HG02973 (cell line): ENCODE measurements at regions not wholly inside any gene's neighbourhood (a gene's known extent, or its start where the extent isn't known, plus 50 kb on each side); places are given as distances from the start of the nearest gene placed in this dataset.

Source experiments
- ATAC-seq: cut with Tn5 transposase; IDR thresholded peaks from one replicate; pipeline ENCODE4 v1.9.1; 2021; ENCODE audit warnings: moderate library complexity; ENCODE audit not compliant: unreplicated experiment

DNA sequence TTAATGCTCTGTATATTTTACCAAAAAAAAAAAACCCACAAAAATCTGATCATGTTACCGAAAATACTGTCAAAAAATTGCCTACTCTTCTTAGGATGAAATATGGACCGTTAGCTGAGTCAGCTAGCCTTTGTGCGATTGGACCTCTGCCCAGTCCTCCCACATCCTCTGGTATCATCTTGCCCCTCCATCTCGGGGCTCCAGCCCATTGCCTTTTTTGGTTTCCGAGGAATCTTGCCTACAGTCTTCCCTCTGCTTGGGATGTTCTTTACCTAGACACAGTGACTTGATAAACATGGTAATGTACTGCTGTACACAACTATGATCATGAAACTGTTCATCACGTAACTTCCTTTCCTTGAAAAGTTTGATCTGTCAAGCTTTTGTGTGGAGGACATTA is 371.4 kb downstream of the SV2B start:
- no peak for ATAC-seq

DNA sequence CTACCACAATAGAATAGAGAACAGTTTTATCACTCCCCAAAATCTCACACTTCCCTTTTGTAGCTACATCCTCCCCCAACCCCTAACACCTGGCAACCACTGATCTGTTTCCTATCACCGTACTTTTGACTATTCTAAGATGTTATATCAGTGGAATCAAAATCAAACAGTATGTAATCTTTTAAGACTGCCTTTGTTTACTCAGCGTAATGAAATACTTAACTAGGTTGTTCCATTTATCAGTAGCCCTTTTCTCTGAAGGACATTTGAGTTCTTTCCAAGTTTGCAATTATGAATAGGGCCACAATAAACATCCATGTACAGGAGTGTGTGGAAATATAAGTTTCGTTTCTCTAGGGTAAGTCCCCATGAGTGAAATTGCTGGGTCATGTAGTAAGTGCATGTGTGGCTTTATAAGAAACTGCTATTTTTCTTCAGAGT is 372.3 kb downstream of the SV2B start:
- no peak for ATAC-seq

DNA sequence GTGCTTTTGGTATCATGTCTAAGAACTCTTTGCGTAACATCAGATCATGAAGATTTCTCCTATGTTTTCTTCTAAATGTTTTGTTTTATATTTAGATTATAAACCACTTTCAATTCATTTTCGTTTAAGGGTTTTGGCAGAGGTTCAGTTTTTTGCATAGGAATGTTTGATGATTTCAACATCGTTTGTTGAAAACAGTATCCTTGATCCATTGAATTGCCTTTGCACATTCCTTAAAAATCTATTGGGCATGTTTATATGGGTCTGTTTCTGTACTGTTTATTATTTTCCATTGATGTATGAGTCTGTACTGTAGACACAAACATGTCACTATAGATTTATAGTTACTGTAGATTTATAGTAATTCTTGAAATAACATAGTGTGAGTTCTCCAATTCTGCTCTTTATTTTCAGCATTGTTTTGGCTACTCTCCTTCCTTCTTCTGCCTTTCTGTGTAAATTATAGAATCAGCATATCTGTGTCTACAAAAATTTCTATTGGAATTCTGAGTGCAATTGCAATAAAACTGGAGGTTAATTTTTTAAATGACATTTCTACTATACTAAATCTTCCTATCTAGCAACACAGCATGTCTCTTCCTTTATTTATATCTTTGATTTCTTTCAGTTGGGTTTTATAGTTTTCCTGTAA is 374.0 kb downstream of the SV2B start:
- ATAC-seq = no peak

DNA sequence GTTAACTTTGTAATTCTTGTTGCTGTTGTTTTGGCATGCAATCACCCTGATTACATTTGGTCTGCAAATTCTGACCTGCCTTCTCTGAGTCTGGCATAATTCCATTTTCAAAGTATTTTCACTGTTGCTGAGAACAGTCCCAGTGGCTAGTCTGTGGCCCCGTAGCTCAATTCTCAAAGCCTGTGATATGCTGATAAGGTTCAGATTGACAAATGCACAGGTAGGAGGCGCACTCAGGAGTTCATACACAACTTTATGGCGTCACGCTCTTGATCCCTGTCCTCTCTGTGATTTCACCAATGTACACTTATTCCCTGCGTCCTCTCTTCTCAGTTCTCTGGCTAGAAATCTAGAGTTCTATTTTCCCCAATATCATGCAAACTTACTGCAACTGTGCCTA is 376.6 kb upstream of the SLCO3A1 start:
- no peak for ATAC-seq

DNA sequence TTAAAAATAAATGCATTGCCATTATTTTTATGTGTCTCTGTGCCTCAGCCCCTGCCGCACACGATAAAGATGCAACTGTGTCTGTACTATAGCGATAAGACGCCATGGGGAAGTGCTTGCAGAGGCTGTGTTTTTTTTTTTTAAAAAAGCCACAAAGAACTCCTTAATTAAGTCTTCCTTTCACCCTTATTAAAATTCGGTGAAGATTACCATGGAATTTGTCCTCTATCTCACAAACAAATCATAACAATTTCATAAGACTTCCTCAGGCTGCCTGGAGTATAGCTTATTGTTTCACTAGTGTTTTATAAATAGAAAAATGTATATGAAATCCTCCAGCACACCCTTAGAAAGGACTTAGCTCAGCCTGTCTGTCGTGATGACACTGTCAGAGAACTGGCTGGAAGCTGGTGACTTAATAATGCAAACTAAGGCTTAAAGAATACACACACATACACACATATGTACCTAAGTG is 374.8 kb upstream of the SLCO3A1 start:
- no peak for ATAC-seq

DNA sequence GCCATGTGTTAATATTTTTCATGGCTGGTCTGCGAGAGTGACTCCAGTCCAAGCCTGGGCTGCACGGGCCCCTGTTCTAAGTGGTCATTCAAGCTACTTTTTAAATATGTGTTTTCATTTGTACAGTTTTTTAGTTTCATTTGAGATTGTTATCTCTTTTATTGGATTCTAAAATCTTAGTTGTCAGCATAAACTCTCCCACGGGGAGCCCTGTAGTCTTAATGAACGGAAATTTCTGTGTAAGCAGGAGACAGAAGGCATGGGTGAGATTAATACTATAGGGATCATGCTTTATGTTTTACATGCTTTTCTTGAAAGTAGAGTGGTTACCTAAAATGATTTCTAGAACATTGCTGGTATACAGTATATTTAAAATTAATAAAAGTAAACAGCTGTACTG is 373.1 kb upstream of the SLCO3A1 start:
- ATAC-seq = no peak

DNA sequence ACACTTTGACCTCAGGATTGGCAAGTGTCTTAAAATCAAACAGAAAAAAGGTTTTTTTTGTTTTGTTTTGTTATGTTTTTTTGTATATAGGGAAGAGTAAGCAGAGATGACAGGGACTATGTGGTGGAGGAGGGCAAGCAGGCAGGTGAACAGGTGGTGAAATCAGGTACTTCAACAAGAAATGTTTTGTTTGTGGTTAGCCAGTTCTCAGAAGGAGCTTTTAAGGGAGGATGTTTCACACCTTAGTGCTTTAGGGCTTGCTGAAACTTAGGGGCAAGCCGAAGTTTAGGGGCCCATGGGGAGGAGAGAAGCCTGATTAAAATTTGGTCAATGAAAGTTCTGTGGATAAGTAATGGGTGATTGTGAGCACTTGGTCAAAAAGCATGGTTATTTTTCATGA is 370.7 kb upstream of the SLCO3A1 start:
- no peak for ATAC-seq

DNA sequence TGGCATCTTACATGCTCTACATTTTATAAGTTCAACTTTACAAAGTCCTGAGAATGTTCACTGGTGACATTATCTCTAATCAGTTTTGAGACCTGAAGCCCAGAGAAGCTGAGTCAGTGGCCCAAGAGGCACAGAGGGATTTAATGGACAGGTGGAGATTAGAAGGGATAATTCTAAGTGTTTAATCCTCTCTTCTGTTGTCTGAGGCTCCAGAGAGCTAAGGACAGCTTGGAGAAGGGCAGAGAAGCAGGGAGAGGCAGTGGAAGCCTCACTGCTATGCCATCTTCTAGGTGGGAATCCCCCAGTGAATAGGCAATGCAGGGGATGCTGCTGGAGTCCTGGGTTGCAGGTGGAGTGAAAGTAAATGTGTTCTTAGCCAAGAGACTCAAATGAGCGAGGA is 369.4 kb upstream of the SLCO3A1 start:
- no peak for ATAC-seq

DNA sequence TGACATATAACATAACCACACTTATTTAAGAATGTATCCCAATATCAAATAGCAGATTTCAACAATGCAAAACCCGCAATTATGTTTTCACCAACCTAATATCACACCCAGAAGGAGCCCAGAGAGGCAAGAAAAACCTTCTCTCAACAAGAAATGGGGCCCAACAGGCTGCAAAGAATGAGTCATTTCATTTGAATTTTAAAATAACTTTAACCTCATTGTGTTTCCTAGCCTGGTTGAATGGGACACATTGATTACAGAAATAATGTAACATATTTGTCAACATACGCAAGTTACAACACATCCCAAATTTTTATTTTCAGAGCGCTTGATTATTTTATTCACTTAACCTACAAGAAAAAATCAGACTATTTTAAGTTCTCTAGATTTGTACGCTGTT is 365.1 kb upstream of the SLCO3A1 start:
- no peak for ATAC-seq

DNA sequence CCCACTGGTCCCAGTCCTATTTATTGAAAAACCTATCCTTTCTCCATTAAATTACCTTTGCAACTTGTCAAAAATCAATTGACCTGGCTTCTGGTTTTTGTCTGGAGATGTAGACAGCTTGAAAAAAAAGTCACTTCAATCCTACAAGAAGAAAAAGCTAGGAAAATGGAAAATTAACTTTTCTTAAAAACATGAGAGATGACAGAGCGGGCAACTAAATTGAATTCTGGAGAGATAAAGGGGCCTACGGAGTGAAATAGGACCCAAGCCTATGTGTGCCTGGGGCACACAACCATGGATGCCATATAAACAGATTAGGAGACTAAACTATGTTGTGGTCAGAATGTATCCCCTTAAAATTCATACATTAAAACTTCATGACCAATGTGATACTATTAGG is 363.3 kb upstream of the SLCO3A1 start:
- ATAC-seq = no peak

DNA sequence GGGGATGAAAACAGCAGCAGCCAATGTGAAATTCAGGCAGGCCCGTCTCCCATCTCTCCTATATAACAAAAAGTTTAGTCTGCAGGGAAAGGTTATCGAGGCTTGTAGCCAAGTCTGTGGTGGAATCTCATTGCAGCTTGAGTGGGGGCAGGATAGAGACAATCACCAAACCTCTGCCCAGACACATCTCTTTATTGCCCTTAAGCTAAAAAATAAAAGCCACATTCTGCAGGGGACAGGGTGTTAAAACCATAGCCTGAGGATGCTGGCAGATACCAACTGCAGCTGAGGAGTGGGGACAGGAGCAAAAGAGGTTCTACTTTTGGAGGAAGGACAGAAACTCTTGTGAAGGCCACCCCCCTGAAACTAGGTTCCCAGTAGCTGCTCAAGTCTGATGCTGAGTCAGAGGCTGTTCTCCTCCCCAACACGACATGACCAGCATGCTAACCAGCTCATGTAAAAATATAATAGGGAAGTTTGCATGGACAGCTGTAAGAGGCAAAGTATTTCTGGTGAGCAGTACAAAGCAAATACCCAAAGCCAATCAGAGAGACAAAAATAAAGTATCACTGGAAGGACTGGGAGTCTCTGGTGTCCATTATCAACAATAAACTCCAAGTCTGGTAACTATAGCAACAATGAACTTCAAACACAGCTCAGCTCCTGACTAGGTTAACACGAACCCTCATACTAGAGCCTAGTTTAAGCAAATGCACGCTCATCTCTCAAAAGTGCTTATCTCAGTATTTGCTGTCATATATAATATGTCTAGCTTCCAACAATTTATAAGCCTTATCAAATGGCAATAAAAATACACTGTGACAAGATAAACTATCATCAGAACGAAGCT is 362.2 kb upstream of the SLCO3A1 start:
- no peak for ATAC-seq

DNA sequence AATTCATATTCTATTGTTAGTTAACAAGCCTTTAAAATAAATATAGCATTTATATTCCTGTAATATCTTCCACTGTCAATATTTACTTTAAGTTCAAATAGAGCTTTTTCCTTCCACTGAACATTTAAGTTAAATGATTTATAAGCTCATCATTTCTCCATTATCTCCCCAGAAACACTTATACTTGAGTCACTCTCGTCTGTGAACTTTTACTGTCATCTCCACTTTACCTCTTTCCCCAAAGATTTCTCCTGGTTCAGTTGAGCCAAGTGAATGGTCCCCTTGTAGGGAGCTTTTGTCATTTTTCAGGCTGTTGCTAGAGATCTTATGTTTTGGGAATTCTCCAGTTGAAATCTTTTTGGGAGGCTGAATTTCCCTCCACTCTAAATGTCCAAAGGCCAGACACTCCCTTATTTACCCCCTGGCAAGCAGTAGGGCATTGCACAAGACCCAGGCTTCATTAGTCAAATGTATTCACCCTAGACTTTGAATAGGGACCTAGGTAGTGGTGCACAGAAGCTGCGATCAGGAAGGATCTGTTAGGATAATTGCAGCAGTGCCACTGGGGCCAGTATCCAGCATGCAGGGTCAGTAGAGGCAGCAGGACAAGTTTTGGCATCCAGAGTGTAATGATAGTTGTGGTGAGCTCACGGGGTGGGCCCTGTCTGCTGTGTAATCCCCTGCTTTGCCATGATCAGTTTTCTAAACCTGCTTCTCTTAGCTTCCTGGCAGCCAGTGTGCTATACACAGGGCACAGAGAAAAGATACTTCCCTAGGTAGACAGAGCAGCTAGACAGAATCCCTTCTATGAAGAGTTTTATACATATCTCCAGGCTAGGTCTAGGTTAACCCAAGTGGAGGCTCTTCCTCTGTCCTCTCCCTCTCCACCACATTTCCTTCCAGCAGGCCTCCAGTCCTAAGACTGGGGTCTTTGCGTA is 356.5 kb upstream of the SLCO3A1 start:
- ATAC-seq = no peak

DNA sequence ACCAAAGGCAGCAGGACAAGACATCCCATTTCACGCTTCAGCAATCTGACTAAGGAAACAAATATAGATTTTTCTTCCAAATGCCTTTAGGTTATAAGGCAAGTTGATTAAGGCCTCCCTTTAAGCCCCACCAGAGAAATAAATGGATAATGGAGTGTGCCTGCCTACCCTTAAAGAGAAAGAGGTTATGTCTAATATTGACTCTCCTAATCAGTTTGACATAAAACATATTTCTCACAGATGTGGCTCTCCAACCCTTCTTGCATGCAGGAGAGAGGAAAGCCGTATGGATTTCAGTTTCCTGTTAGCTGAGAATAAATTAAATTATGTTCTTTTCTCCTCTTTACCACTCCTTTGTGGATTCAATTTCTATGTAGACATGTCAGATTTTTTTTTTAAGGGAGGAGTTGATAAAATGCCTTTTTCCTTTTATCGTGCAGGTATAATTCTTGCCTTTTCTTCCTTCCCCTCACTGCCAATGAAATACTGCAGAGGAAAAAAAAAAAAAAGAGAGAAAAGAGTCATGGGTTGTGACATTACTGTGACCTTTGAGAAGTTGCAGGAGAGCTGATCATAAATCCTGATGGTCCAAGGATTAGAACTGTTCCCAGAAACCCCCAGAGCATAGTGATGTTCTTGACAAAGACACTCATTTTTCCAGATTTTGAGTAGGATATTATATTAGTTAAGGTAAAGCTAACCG is 355.3 kb upstream of the SLCO3A1 start:
- ATAC-seq = no peak

DNA sequence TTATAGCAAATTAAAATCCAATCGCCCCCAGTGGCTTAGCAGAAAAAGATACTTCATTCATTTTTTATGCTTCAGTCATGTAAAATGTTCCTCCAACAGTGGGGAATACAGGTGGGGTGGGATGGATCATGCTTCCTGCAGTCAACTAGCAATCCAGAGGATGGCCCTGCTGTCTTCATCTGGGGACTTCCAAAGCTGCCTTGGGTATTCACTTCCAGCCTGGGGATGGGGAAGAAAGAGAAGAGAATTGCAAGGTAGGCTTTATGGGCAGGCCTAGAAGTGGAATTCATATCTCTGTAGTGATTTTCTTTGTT is 354.8 kb upstream of the SLCO3A1 start:
- ATAC-seq = no peak

DNA sequence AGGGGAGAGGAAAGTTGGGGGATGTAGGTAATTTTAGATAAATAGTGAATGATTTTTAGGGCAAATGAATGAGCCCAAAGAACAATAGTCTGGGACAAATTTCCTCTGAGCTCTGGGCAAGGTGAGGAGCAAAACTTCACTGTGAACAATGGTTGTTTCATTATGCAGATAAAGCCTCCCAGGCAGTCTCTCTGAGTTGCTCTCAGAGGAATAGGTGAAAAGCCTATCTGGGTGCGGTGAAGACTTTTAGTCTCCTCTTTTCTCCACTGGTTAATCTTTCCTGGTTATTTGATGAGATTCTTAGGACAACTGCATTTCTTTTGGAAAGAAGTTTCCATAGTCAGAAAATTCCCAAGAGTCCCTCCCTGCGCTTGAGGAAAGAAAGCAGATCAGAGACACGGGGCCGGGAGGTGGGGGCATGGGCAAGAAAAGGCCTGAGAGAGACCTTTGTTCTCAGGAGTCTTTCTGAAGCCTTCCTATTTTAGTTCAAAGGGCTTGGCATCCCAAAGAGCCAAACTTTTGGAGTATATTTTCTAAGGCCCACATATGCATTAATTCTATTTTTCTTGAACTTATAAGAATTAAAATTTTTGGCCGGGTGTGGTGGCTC is 353.6 kb upstream of the SLCO3A1 start:
- no peak for ATAC-seq

DNA sequence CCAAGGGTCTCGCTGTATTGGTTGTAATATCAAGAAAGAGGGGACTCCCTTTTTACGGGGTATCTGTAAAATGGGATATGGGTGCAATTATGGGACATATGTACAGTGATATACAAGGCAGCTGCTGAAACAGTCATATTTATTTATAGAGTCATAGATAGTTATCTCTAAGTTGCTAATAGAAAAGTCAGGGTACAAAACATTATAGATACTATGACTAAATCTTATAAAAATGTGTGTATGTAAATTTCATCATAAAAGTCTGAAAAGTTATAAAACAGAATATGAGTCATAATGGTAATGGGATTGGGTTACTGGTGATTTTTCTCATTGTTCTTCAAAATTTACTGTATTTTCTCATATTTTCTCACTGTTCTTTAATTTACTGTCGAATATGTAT is 344.9 kb upstream of the SLCO3A1 start:
- no peak for ATAC-seq

DNA sequence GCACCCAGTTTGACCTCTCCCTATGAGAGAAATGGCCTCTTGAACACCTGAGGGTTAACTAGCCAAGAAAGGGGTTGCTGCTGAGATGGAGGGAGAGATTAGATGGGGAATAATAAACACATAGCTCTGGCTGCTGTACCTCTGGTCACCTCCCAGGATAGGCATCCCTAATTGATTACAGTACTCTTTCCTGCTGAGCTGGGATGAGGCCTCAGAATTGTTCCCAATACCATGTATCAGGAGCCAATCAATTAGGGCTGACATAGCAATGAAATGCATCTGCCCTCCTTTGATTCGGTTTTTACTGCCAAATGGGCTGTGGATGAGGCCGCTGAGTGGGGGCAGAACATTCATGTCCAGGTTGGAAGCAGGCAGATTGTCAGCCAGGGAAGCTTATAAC is 339.4 kb upstream of the SLCO3A1 start:
- no peak for ATAC-seq

DNA sequence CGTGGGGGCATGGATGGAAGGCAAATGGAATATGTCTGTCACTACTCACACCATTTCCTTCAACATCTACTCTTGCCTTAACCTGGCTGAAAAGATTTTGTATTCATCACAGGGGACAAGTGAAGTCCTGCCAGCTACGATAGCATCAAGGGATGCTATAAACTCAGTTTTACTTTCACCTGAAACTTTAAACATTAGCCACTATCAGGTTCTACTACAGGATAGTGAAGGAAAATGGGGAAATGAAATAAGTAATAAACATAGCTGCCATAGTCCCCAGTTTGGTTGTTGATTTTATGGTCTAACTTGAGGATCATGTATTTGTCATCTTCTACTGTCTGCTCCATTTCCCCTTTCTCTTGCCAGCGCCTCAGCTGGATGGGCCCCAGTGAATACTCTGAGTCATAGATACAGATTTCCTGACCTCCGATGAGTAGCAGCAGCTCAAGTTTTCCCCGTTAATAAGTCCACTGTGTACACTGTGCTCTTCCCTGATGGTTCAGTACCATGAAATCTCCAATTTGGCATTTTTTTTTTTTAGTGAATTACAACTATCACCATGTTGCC is 338.2 kb upstream of the SLCO3A1 start:
- no peak for ATAC-seq

DNA sequence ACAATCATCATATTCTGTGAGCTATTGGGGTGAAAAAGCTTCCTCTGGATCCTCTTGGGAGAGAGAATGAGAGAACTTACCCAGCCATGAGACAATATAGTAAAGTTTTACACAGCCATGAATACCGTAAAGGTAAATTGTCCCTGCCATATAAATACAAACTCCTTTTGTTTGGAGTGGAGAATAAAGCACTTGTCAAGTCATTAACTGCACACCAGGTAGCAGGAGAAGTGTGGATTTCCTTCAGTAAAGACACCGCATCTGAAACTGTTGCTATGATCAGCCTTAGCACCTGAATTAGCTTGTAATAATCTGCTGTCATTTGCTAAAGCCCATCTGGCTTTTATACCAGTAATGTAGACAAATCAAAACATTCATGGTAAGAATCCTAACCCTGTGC is 336.6 kb upstream of the SLCO3A1 start:
- no peak for ATAC-seq

DNA sequence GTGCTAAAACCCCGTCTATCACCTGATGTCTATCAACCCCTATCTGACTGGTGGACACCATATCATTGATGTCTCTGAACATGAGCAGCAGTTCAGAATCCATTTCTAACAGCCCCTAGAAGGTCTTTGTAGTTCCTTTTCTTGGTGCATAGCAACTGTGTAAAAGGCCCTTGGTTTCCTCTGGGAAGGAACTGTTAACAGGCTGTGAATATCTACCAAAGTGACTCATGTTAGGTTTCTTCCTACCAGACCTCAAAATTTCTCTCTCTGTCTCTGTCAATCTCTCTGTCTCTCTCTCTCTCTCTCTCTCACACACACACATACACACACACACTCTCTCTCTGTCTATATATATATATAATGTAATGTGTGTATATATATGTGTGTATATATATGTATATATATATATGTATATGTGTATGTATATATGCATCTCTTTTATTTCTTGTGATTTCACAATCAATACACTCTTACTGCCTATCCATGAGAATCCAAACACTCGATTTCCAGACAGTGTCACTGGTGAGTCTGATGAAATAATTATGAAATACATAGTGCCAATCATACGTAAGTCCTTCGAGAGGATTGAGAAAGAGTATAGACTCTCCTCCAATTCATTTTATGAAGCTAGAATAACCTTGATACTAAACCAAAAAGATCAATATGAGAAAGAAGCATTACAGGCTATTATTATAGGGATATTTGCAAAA is 335.9 kb upstream of the SLCO3A1 start:
- ATAC-seq = no peak
